Transverse colon (tissue), 4 donors: ENCODE measurements at regions not wholly inside any gene's neighbourhood (a gene's known extent, or its start where the extent isn't known, plus 50 kb on each side); places are given as distances from the start of the nearest gene placed in this dataset.

Source experiments
- POLR2A ChIP-seq: fragments of 450-650 bp; IDR thresholded peaks from one replicate; pipeline ENCODE4 v1.6.1; 2016; ENCODE audit warnings: antibody characterized with exemption, mild to moderate bottlenecking, moderate library complexity
- POLR2AphosphoS5 ChIP-seq, 3 donors: sonication (generic); formaldehyde crosslinking; IDR thresholded peaks; one replicate each; pipeline ENCODE4 v1.6.1; 2016; ENCODE audit warnings: antibody characterized with exemption in 3 of 3
- TF ChIP-seq, protein P1 (sequence below), 5 experiments: fragments of 200-600 bp in 3 of 5; fragments of 450-650 bp in 2 of 5; sonication (generic) in 3 of 5; IDR thresholded peaks; 1 replicate in 2 of 5; 2 replicates in 3 of 5; pipeline ENCODE4 v1.5.1; 2016 to 2017; ENCODE audit warnings: antibody characterized with exemption in 5 of 5, inconsistent platforms in 3 of 5, mild to moderate bottlenecking in 2 of 5, moderate library complexity in 1 of 5

DNA sequence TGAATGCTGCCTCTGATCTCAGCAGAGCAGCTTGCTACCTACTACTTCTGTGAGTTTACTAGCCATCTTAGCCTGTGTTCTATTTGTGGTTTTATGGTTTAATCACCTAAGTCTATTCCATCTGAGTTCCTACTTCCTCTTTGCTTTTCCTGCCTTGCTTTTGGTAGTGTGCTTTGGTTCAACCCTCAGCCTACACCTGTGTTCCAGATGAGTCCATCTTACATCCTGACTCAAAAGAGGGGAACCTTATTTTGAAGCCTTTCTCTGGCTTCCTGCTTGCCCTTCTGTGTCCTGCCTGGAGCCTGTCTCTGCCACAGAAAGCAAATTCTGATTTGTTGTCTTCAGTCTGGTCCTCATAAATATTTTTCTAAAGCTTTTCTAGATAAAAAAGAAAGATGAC, 530.3 kb upstream of the MEX3C start:
- no peak for TF ChIP-seq POLR2AphosphoS5 (IDR thresholded peaks at IDR 0.05)
- no peak for TF ChIP-seq POLR2A
- TF ChIP-seq, protein P1, sequence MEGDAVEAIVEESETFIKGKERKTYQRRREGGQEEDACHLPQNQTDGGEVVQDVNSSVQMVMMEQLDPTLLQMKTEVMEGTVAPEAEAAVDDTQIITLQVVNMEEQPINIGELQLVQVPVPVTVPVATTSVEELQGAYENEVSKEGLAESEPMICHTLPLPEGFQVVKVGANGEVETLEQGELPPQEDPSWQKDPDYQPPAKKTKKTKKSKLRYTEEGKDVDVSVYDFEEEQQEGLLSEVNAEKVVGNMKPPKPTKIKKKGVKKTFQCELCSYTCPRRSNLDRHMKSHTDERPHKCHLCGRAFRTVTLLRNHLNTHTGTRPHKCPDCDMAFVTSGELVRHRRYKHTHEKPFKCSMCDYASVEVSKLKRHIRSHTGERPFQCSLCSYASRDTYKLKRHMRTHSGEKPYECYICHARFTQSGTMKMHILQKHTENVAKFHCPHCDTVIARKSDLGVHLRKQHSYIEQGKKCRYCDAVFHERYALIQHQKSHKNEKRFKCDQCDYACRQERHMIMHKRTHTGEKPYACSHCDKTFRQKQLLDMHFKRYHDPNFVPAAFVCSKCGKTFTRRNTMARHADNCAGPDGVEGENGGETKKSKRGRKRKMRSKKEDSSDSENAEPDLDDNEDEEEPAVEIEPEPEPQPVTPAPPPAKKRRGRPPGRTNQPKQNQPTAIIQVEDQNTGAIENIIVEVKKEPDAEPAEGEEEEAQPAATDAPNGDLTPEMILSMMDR (IDR thresholded peaks at IDR 0.05) = no peak
